ENCODE measurements at regions not wholly inside any gene's neighbourhood (a gene's known extent, or its start where the extent isn't known, plus 50 kb on each side); places are given as distances from the start of the nearest gene placed in this dataset.

- Histone ChIP-seq H3K36me3 (replicated peaks in 1 of 2; ENCODE audit: control insufficient read depth in 1 of 2, insufficient read depth in 2 of 2, low read length in 2 of 2) (no peaks in the 10 kb centered on the region), H3K79me2 (ENCODE audit: insufficient read depth, low read length) (no peaks in the 10 kb centered on the region), H3K4me1 (ENCODE audit: control insufficient read depth in 1 of 2, insufficient read depth in 2 of 2, low read length in 2 of 2) (peaks cover 14 to 18% of the 10 kb centered on the region in 2 donors), H2AFZ (ENCODE audit: insufficient read depth, low read depth, low read length, poor library complexity, severe bottlenecking) (peak overlapping the region; percentile 4), H4K20me1 (ENCODE audit: insufficient read depth, low read length) (no peaks in the 10 kb centered on the region), H3K27ac (ENCODE audit: low read depth in 1 of 2, low read length in 2 of 2) (peak overlapping the region in 1 of 2 donors; percentile 50), H3K27me3 (ENCODE audit: control insufficient read depth in 2 of 2, insufficient read depth in 2 of 2, low read length in 2 of 2) (no peaks in the 10 kb centered on the region), H3K9me3 (replicated peaks in 1 of 2; ENCODE audit: control insufficient read depth in 1 of 2, insufficient read depth in 1 of 2, low read length in 2 of 2) (no peaks in the 10 kb centered on the region), H3K9ac (ENCODE audit: insufficient read depth, low read length, poor library complexity, severe bottlenecking) (no peak overlapping the region), H3K4me2 (replicated peaks; ENCODE audit: extremely low read depth, low read length, poor library complexity, severe bottlenecking) (peak overlapping the region; percentile 23), H3K4me3 (replicated peaks in 1 of 3; ENCODE audit: low read depth in 2 of 3, low read length in 3 of 3) (peak overlapping the region in 1 of 3 experiments; percentile 9)
- no peaks in the 10 kb centered on the region for H3K27me3 Mint-ChIP-seq (ENCODE audit: low read depth in 3 of 3)
- no peaks in the 10 kb centered on the region for H3K36me3 Mint-ChIP-seq
- WGBS (ENCODE audit: insufficient coverage): 8% methylated on average over 2 of the region's 4 CpGs
- H3K4me1 Mint-ChIP-seq: peaks cover 22% of the 10 kb centered on the region
- H3K4me3 Mint-ChIP-seq: peak overlapping the region; percentile 44 to 61
- intact Hi-C loops (cut with micrococcal nuclease): no loop called here
- DNase-seq: peak; percentile 54 to 72 (median 60)
- H3K27ac Mint-ChIP-seq: peak overlapping the region in 4 of 7 donors; percentile 4 to 60 (median 52)
- no peak for TF ChIP-seq CTCF (IDR thresholded peaks at IDR 0.05)
- peaks cover 0 to 3% (median 0%) of the 10 kb centered on the region in 7 donors for H3K9me3 Mint-ChIP-seq
These were observed 441.6 kb upstream of the NAALADL2 start for GRCh38 chr3:174417573-174417972.

GRCh38 chr3:174419216-174419615 lies 439.9 kb upstream of the NAALADL2 start:
- no peak overlapping the region for H2AFZ ChIP-seq (ENCODE audit: insufficient read depth, low read depth, low read length, poor library complexity, severe bottlenecking)
- no peak overlapping the region for H3K4me2 ChIP-seq (replicated peaks; ENCODE audit: extremely low read depth, low read length, poor library complexity, severe bottlenecking)
- no peaks in the 10 kb centered on the region for H4K20me1 ChIP-seq (ENCODE audit: insufficient read depth, low read length)
- no CpG with 5 or more reads among the region's 1 CpG for WGBS (ENCODE audit: insufficient coverage)
- H3K36me3 ChIP-seq (replicated peaks in 1 of 2; ENCODE audit: control insufficient read depth in 1 of 2, insufficient read depth in 2 of 2, low read length in 2 of 2): no peaks in the 10 kb centered on the region
- peaks cover 0 to 3% (median 0%) of the 10 kb centered on the region in 7 donors for H3K9me3 Mint-ChIP-seq
- H3K4me3 ChIP-seq (replicated peaks in 1 of 3; ENCODE audit: low read depth in 2 of 3, low read length in 3 of 3): no peak overlapping the region
- intact Hi-C loops (cut with micrococcal nuclease): no loop called here
- H3K9ac ChIP-seq (ENCODE audit: insufficient read depth, low read length, poor library complexity, severe bottlenecking): no peak overlapping the region
- no peak overlapping the region for H3K27ac Mint-ChIP-seq
- H3K4me1 Mint-ChIP-seq: peaks cover 22% of the 10 kb centered on the region
- peaks cover 14 to 18% of the 10 kb centered on the region in 2 donors for H3K4me1 ChIP-seq (ENCODE audit: control insufficient read depth in 1 of 2, insufficient read depth in 2 of 2, low read length in 2 of 2)
- no peaks in the 10 kb centered on the region for H3K36me3 Mint-ChIP-seq
- no peaks in the 10 kb centered on the region for H3K27me3 ChIP-seq (ENCODE audit: control insufficient read depth in 2 of 2, insufficient read depth in 2 of 2, low read length in 2 of 2)
- no peak for TF ChIP-seq CTCF (IDR thresholded peaks at IDR 0.05)
- no peaks in the 10 kb centered on the region for H3K9me3 ChIP-seq (replicated peaks in 1 of 2; ENCODE audit: control insufficient read depth in 1 of 2, insufficient read depth in 1 of 2, low read length in 2 of 2)
- DNase-seq: no peak
- peaks cover 0 to 2% (median 1%) of the 10 kb centered on the region in 3 donors for H3K27me3 Mint-ChIP-seq (ENCODE audit: low read depth in 3 of 3)
- H3K27ac ChIP-seq (ENCODE audit: low read depth in 1 of 2, low read length in 2 of 2): no peak overlapping the region
- H3K79me2 ChIP-seq (ENCODE audit: insufficient read depth, low read length): no peaks in the 10 kb centered on the region
- H3K4me3 Mint-ChIP-seq: no peak overlapping the region
